Neural progenitor cell (in vitro differentiated cells): ENCODE measurements at regions not wholly inside any gene's neighbourhood (a gene's known extent, or its start where the extent isn't known, plus 50 kb on each side); places are given as distances from the start of the nearest gene placed in this dataset.
"Not testable (repeated sequence)": the region's sequence is repeated elsewhere in the genome, so short reads cannot be mapped to it uniquely, and the experiment has no call there.

ENCODE experiments used
- CTCF ChIP-seq: fragments of 200-600 bp; sonication (generic); IDR thresholded peaks from 2 replicates; pipeline ENCODE4 v1.5.1; 2017; ENCODE audit warnings: antibody characterized with exemption, mild to moderate bottlenecking
- EZH2 ChIP-seq: fragments of 200-600 bp; sonication (generic); IDR thresholded peaks from 2 replicates; pipeline ENCODE4 v1.6.1; 2017; ENCODE audit warnings: antibody characterized with exemption, mild to moderate bottlenecking, moderate library complexity
- EZH2phosphoT487 ChIP-seq: fragments of 200-600 bp; sonication (generic); IDR thresholded peaks from 2 replicates; pipeline ENCODE4 v1.6.1; 2017; ENCODE audit warnings: antibody characterized with exemption

DNA sequence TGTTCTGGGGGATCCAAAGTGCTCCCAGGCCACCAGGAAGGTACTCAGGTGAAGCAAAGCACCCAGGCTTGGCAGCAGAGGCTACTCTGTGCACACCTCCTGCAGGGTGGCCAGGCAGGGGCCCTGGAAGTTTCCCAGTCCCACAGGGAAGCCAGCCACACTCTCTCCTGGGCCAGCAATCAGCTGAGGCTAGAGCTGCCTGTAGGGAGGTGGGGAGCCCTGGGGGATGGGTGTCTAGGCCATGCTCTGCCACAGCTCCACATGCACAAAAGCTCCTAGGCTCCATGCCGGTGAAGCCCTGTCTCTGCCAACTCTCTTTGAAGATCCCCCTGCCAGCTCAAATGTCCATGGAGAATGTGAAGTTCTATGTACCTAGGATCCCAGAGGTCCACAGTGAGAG, 231.4 kb downstream of the SPATA31A6 start:
- TF ChIP-seq EZH2phosphoT487, CTCF, EZH2: not testable (repeated sequence)
